HEK293 (cell line): ENCODE measurements at regions not wholly inside any gene's neighbourhood (a gene's known extent, or its start where the extent isn't known, plus 50 kb on each side); places are given as distances from the start of the nearest gene placed in this dataset.

Experiments used
- ZIC2 ChIP-seq: fragments of 450-650 bp; formaldehyde crosslinking; IDR thresholded peaks from 2 replicates; pipeline ENCODE4 v1.5.1; 2016; ENCODE audit warnings: missing biosample characterization, missing genetic modification characterization
- ZNF274 ChIP-seq, 2 experiments: fragments of 200-500 bp in 1 of 2; fragments of 450-650 bp in 1 of 2; sonication (Bioruptor generic) in 1 of 2; formaldehyde crosslinking in 1 of 2; IDR thresholded peaks; 2 replicates each; pipeline versions ENCODE4 v1.5.1 to v1.6.1; 2014 to 2016; ENCODE audit warnings: borderline replicate concordance in 1 of 2, inconsistent platforms in 1 of 2, low read length in 1 of 2, missing biosample characterization in 1 of 2, missing genetic modification characterization in 1 of 2
- TF ChIP-seq, protein P1 (sequence below): fragments of 450-650 bp; formaldehyde crosslinking; IDR thresholded peaks from 2 replicates; pipeline ENCODE4 v1.5.1; 2016; ENCODE audit warnings: missing biosample characterization, missing genetic modification characterization

DNA sequence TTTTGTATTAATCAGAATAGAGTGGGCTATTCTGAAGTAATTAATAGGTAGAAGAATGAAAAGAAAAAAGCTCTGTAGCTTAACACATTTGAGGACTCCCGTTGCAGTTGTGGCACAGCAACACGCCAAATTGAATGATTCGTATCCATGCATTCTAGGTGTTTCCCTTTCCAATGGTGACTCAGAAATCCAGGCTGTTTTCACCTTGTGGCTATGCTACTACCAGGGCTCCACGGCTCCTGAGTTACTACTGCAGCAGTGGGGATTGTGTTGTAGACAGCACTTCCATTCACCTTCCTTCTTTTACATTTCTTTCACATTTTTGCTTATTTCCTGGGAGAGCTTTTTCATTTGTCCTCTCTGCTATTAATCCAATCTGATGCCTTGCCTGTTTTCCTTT lies 1616.4 kb downstream of the CDH8 start:
- TF ChIP-seq ZNF274 (IDR thresholded peaks at IDR 0.05; ENCODE audit: low read length) (no peak), ZNF274 (tag by site-specific recombination; IDR thresholded peaks at IDR 0.05; ENCODE audit: borderline replicate concordance) (no peak), ZIC2 (tag by site-specific recombination) (no peak)
- TF ChIP-seq, protein P1, sequence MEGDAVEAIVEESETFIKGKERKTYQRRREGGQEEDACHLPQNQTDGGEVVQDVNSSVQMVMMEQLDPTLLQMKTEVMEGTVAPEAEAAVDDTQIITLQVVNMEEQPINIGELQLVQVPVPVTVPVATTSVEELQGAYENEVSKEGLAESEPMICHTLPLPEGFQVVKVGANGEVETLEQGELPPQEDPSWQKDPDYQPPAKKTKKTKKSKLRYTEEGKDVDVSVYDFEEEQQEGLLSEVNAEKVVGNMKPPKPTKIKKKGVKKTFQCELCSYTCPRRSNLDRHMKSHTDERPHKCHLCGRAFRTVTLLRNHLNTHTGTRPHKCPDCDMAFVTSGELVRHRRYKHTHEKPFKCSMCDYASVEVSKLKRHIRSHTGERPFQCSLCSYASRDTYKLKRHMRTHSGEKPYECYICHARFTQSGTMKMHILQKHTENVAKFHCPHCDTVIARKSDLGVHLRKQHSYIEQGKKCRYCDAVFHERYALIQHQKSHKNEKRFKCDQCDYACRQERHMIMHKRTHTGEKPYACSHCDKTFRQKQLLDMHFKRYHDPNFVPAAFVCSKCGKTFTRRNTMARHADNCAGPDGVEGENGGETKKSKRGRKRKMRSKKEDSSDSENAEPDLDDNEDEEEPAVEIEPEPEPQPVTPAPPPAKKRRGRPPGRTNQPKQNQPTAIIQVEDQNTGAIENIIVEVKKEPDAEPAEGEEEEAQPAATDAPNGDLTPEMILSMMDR (tag by site-specific recombination): no peak
